HG03457 (cell line): ENCODE measurements at regions not wholly inside any gene's neighbourhood (a gene's known extent, or its start where the extent isn't known, plus 50 kb on each side); places are given as distances from the start of the nearest gene placed in this dataset.
"Not testable (repeated sequence)": the region's sequence is repeated elsewhere in the genome, so short reads cannot be mapped to it uniquely, and the experiment has no call there.

Experiments used
- ATAC-seq: cut with Tn5 transposase; IDR thresholded peaks from one replicate; pipeline ENCODE4 v1.9.1; 2021; ENCODE audit warnings: moderate number of reproducible peaks; ENCODE audit not compliant: unreplicated experiment

- ATAC-seq: no peak
Observed at GRCh38 chr16:59391617-59392364, 657.7 kb upstream of the GOT2 start.

- ATAC-seq: no peak
Observed at GRCh38 chr16:59385959-59386358, 651.8 kb upstream of the GOT2 start.

DNA sequence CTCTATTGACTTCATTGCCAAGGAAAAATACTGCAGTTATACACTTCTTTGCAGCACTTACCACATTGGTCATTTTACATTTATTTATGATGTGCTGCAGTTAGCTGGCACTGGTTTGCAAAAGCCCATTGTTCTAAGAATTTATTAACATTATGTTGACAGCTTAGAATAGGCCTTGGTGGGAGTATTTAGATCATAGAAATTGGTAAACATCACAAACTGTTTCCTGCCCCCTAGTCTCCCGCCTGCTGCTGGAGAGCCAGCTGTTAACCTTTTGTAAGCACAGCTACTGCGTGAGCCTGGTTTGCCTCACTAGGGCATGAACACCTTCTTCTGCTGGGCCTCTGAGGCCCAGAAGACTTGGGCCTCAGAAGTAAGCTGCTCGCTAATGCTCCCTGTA, 651.4 kb upstream of the GOT2 start:
- ATAC-seq: no peak

DNA sequence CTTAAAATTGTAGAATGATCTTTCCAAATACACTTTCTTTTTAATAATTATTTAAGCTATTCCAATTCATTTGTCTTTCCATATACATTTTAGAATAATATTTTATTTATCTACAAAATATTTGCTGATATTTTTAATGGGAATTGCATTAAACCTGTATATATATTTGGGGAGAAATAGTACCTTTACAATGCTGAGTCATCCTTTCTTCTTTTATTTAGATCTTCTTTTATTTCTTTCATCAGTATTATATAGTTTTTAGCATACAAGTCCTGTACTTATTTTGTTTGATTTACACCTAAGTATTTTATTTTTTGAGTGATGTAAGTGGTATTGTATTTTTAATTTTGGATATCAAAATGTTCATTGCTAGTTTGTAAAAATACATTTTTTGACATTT, 639.5 kb upstream of the GOT2 start:
- ATAC-seq: no peak

- ATAC-seq: no peak
Observed at GRCh38 chr16:59370717-59371116, 636.6 kb upstream of the GOT2 start.

- ATAC-seq: no peak
Observed at GRCh38 chr16:59369523-59369922, 635.4 kb upstream of the GOT2 start.

DNA sequence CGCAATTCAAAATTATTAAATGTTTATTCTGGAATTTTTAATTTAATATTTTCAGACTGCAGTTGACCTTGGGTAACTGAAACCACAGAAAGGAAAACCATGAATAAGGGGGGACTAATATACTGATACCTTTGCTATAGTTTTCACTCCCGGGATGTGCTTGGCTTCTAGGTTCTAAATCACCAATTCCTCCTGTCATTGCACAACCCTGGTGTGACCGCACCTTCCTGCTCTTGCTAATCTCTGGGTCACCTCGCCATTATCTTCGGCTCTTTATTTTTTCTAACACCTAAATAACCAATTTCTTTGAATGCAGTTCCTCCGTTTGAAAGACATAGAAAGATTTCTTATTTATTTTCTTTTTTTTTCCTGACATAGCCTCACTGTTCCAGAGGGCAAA, 634.5 kb upstream of the GOT2 start:
- no peak for ATAC-seq

DNA sequence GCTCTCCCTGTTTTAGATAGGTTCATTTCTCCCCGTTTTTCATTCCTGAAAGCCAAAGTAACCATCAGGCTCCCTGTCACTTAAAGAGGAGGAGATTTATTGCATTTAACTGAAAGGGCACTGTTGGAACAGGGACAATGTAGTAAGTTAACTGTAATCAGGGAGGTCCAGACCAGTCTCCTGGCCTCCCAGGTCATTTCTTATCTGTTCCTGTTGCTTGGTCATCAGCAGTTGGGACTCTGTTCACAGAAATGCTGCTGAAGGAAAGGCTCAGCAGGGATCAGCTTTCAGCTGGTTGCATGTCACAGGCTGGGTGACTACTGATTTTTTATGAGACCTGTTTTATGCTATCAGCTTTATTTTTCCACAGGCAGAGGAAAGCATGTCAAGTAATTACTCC, 622.6 kb upstream of the GOT2 start:
- no peak for ATAC-seq

DNA sequence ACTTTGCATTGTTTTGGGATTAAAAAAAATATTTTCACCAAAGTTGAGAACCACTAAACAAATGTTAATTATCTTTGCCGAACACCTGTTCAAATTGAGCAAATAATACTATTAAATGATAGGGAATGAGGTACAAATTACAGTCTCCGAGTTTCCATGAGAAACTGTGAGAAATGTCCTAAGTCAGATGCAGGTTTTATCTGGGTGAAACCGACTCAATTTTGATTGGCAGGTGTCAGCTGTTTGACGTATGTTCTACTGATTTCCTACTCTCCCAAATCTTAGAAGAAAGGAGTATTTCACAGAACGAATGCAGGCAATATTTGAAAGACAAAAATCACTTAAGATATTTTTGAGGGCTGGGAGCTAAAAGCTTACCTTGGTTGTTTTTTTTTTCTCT, 622.0 kb upstream of the GOT2 start:
- no peak for ATAC-seq

- ATAC-seq: no peak
Observed at GRCh38 chr16:59355704-59356103, 621.6 kb upstream of the GOT2 start.

- no peak for ATAC-seq
Observed at GRCh38 chr16:59351305-59351903, 617.3 kb upstream of the GOT2 start.

DNA sequence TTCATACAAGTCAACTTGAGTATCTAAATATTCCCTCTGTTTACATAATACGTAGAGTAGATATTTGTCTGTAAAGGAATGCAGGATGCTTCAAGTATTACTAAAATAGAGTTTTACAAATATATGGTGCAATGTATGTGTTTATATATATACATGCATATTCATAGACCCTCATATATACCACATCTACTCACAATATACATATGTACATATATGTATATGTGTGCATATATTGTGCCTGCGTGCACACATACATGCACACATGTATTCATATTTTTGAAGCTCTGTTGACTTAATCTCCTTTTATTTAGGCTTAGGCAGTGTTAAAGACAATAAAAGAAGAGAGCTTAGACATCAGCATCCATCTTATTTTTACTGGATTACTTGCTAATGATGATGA, 616.6 kb upstream of the GOT2 start:
- ATAC-seq: no peak

- no peak for ATAC-seq
Observed at GRCh38 chr16:59342669-59343068, 608.6 kb upstream of the GOT2 start.

DNA sequence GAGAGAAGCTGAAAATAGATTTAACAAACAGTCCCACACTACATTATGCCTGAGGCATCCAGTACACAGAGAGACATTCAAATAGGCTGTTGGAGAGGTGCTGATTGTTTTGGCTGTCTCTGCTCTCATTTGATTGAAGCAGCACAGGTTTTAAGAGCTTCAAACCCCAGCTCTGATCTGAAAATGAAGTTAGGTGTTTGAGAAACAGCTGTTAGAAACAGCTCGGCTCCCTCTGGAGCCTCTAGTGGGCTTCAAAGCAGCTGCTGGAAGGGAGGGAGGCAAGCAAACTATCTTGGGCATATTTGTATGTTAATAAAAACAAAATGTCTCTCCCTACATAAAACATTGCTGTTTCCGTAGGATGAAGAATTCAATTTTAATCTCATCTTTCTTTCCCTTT, 607.3 kb upstream of the GOT2 start:
- ATAC-seq: no peak

- ATAC-seq: no peak
Observed at GRCh38 chr16:59339871-59340270, 605.8 kb upstream of the GOT2 start.

GRCh38 chr16:59336136-59336695, 602.1 kb upstream of the GOT2 start:
- no peak for ATAC-seq

GRCh38 chr16:59331708-59332107, 597.6 kb upstream of the GOT2 start:
- not testable (repeated sequence) for ATAC-seq

GRCh38 chr16:59330019-59330670, 596.0 kb upstream of the GOT2 start:
- no peak for ATAC-seq

DNA sequence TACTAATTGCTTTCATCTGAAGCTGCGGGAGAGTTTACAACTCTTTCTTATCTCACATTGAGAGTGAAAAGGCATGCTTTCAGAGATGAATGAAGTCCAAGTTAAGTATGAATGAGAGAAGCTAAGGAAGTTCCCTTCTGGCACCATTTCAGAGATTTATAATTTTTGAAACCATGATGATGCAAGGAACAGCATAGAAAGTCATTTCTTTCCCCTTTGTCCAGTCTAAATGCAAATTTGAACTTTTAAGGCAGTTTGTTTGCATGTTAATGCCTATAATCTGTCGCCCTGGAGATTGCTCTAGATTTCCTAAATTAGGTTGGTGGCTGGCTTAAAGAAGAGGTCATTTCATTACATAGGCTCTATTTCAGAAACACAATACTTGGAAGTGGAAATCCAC, 594.8 kb upstream of the GOT2 start:
- ATAC-seq: no peak

DNA sequence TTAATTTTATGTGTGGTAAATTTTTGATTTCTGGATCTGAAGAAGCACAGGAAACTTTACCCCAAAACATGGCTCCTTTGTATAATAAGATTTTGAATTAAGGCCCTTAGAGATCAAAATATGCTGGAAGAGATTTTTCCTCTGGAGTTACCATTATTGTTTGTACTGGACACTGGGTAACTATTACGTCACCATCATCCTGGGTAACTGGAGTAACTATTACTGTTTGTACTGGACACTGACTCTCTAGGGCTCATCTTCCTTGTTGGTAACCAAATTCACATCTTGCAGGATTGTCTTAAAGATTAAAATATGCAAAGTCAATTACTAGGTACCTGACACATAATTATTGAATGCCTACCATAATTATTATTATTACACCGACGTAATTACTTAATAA, 593.8 kb upstream of the GOT2 start:
- no peak for ATAC-seq

GRCh38 chr16:59326955-59327354, 592.8 kb upstream of the GOT2 start:
- ATAC-seq: no peak

GRCh38 chr16:59324462-59324861, 590.3 kb upstream of the GOT2 start:
- no peak for ATAC-seq
